Cardiac muscle cell (in vitro differentiated cells and primary cell): ENCODE measurements at regions not wholly inside any gene's neighbourhood (a gene's known extent, or its start where the extent isn't known, plus 50 kb on each side); places are given as distances from the start of the nearest gene placed in this dataset.
A peak's percentile ranks its signal among the peaks of the same experiment; 100 is the strongest.

Source experiments
- DNase-seq, 2 donors: peaks; one replicate each; pipeline versions ENCODE4 v3.0.0 to v3.0.0-alpha.2; 2010 to 2017; ENCODE audit warnings: low read depth in 1 of 2, low spot score in 1 of 2
- H3K27ac ChIP-seq: fragments of 200-600 bp; sonication (generic); 2 replicates; pipeline ENCODE4 v1.5.1; 2016
- H3K27me3 ChIP-seq: fragments of 200-600 bp; sonication (generic); 2 replicates; pipeline ENCODE4 v1.6.0; 2016; ENCODE audit warnings: control low read depth
- H3K36me3 ChIP-seq: fragments of 200-600 bp; sonication (generic); 2 replicates; pipeline ENCODE4 v1.5.1; 2016; ENCODE audit warnings: control low read depth
- H3K4me1 ChIP-seq: fragments of 200-600 bp; sonication (generic); 2 replicates; pipeline ENCODE4 v1.8.1; 2017; ENCODE audit warnings: low read depth, mild to moderate bottlenecking, mixed run types
- H3K4me3 ChIP-seq: fragments of 200-600 bp; sonication (generic); 2 replicates; pipeline ENCODE4 v1.5.1; 2016; ENCODE audit warnings: mild to moderate bottlenecking
- H3K9me3 ChIP-seq: fragments of 200-600 bp; sonication (generic); 2 replicates; pipeline ENCODE4 v1.5.1; 2017; ENCODE audit warnings: low read depth, mild to moderate bottlenecking, control low read depth
- CTCF ChIP-seq: IDR thresholded peaks from 2 replicates; pipeline ENCODE4 v1.5.1; 2012; ENCODE audit warnings: low read depth, mild to moderate bottlenecking, low read length

- no peak overlapping the region for H3K4me3 ChIP-seq
- DNase-seq = no peak
- no peaks in the 10 kb centered on the region for H3K36me3 ChIP-seq
- peaks cover 8% of the 10 kb centered on the region for H3K4me1 ChIP-seq
- no peak for TF ChIP-seq CTCF
- H3K27ac ChIP-seq = no peak overlapping the region
- H3K9me3 ChIP-seq = no peaks in the 10 kb centered on the region
- no peaks in the 10 kb centered on the region for H3K27me3 ChIP-seq
Measured at GRCh38 chr18:43916984-43917383, 639.7 kb upstream of the SYT4 start.

- H3K36me3 ChIP-seq = no peaks in the 10 kb centered on the region
- H3K27me3 ChIP-seq = no peaks in the 10 kb centered on the region
- no peak for DNase-seq
- no peak overlapping the region for H3K4me3 ChIP-seq
- H3K9me3 ChIP-seq = no peaks in the 10 kb centered on the region
- TF ChIP-seq CTCF = no peak
- peaks cover 8% of the 10 kb centered on the region for H3K4me1 ChIP-seq
- H3K27ac ChIP-seq = no peak overlapping the region
Measured at GRCh38 chr18:43917520-43917919, 640.2 kb upstream of the SYT4 start.

GRCh38 chr18:43919551-43919950 is 642.3 kb upstream of the SYT4 start:
- Histone ChIP-seq H3K27me3 (no peaks in the 10 kb centered on the region), H3K27ac (no peak overlapping the region), H3K36me3 (no peaks in the 10 kb centered on the region), H3K9me3 (no peaks in the 10 kb centered on the region), H3K4me1 (peaks cover 8% of the 10 kb centered on the region), H3K4me3 (no peak overlapping the region)
- DNase-seq = peak in 1 of 2 donors; percentile 79
- TF ChIP-seq CTCF = no peak

GRCh38 chr18:43931439-43931838 is 654.1 kb upstream of the SYT4 start:
- no peak for TF ChIP-seq CTCF
- Histone ChIP-seq H3K4me1 (no peaks in the 10 kb centered on the region), H3K4me3 (no peak overlapping the region), H3K36me3 (no peaks in the 10 kb centered on the region), H3K9me3 (no peaks in the 10 kb centered on the region), H3K27ac (no peak overlapping the region), H3K27me3 (no peaks in the 10 kb centered on the region)
- DNase-seq = no peak

- Histone ChIP-seq H3K36me3 (no peaks in the 10 kb centered on the region), H3K9me3 (no peaks in the 10 kb centered on the region), H3K4me1 (no peaks in the 10 kb centered on the region), H3K4me3 (no peak overlapping the region), H3K27ac (no peak overlapping the region), H3K27me3 (no peaks in the 10 kb centered on the region)
- no peak for TF ChIP-seq CTCF
- DNase-seq = no peak
Measured at GRCh38 chr18:43932140-43932539, 654.9 kb upstream of the SYT4 start.

GRCh38 chr18:43933177-43933576 is 655.9 kb upstream of the SYT4 start:
- no peaks in the 10 kb centered on the region for H3K36me3 ChIP-seq
- DNase-seq = no peak
- H3K27me3 ChIP-seq = no peaks in the 10 kb centered on the region
- H3K27ac ChIP-seq = no peak overlapping the region
- no peak overlapping the region for H3K4me3 ChIP-seq
- no peaks in the 10 kb centered on the region for H3K9me3 ChIP-seq
- no peak for TF ChIP-seq CTCF
- no peaks in the 10 kb centered on the region for H3K4me1 ChIP-seq
